ES-I3 (cell line): ENCODE measurements at regions not wholly inside any gene's neighbourhood (a gene's known extent, or its start where the extent isn't known, plus 50 kb on each side); places are given as distances from the start of the nearest gene placed in this dataset.
"Not testable (repeated sequence)": the region's sequence is repeated elsewhere in the genome, so short reads cannot be mapped to it uniquely, and the experiment has no call there.

Experiments used
- H3K36me3 ChIP-seq: 2 replicates; pipeline ENCODE4 v1.6.1; 2013; ENCODE audit warnings: mild to moderate bottlenecking, low read length, control low read depth, moderate library complexity; ENCODE audit not compliant: insufficient read depth
- H3K4me1 ChIP-seq: 2 replicates; pipeline ENCODE4 v1.6.1; 2013; ENCODE audit warnings: mild to moderate bottlenecking, control low read depth, low read length; ENCODE audit not compliant: insufficient read depth
- H3K9ac ChIP-seq: 2 replicates; pipeline ENCODE4 v1.6.1; 2013; ENCODE audit warnings: low read depth, mild to moderate bottlenecking, low read length, moderate library complexity
- H3K9me3 ChIP-seq: 2 replicates; pipeline ENCODE4 v1.6.1; 2013; ENCODE audit warnings: mild to moderate bottlenecking, low read length, moderate library complexity; ENCODE audit not compliant: control insufficient read depth, insufficient read depth

GRCh38 chr13:81350056-81350455 is 1009.1 kb upstream of the SPRY2 start:
- no peaks in the 10 kb centered on the region for H3K9me3 ChIP-seq
- H3K4me1 ChIP-seq = no peaks in the 10 kb centered on the region
- no peaks in the 10 kb centered on the region for H3K36me3 ChIP-seq
- no peak overlapping the region for H3K9ac ChIP-seq

GRCh38 chr13:81340118-81341069 is 999.5 kb upstream of the SPRY2 start:
- H3K4me1 ChIP-seq, H3K36me3 ChIP-seq, H3K9ac ChIP-seq, H3K9me3 ChIP-seq: not testable (repeated sequence)

GRCh38 chr13:81339666-81340065 is 998.7 kb upstream of the SPRY2 start:
- H3K36me3 ChIP-seq, H3K9me3 ChIP-seq, H3K4me1 ChIP-seq, H3K9ac ChIP-seq: not testable (repeated sequence)

DNA sequence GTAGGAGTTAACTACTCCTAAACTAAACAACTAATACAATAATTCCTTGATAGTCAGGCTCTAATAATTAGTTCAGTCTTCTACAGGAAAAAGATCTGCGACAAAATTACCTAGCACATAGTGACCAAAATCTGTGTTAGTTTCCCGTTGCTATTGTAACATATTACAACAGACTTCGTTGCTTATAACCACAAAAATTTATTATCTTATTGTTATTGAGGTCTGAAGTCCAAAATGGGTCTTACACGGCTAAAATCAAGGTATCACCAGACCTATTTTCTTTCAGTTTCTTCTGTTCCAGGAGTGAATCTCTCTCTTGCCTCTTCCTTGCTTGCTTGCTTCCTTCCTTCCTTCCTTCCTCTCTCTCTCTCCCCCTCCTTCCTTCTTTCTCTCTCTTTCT is 993.6 kb upstream of the SPRY2 start:
- Histone ChIP-seq H3K36me3 (no peaks in the 10 kb centered on the region), H3K9ac (no peak overlapping the region), H3K4me1 (no peaks in the 10 kb centered on the region), H3K9me3 (no peaks in the 10 kb centered on the region)

DNA sequence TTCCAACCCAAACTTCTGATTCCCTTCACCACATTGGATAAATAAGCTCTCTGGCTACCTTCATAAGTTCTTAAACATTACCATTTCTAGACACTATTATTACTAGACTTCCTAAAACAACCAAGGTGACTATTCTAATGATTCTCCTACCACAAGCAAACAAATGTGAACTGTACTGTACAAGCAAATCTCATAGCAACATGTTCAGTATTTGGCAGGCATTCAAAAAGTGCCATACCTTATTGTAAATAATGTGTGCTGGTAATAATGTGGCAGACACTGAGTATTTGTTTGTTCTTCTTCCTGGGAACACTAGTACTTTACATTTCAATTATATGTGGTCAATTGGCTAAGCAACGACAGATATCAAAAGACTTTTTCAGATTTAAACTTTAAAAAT is 986.0 kb upstream of the SPRY2 start:
- Histone ChIP-seq H3K9me3 (no peaks in the 10 kb centered on the region), H3K4me1 (no peaks in the 10 kb centered on the region; the same call in 1 of the 2 replicates), H3K36me3 (no peaks in the 10 kb centered on the region), H3K9ac (no peak overlapping the region)

DNA sequence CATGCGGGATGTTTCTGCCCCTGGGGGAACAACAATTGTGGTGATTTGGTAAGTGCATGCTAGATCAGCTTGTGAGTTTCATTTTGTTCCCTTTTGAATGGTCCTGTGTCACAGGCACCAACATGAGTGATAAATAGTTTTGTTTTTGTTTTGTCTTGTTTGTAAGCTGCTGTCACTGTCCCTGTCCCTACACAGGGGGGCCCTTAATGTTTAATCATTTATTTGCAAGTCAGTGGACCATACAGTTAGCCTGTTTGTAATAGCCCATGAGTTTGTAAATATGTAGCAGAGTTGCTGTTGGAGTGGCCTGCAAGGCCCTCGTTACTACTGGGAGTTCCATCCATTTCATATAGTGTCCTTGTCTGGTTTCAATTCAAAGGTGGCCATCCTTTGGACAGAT is 979.6 kb upstream of the SPRY2 start:
- no peaks in the 10 kb centered on the region; the same call in 1 of the 2 replicates for H3K4me1 ChIP-seq
- H3K36me3 ChIP-seq = no peaks in the 10 kb centered on the region
- no peaks in the 10 kb centered on the region for H3K9me3 ChIP-seq
- H3K9ac ChIP-seq = no peak overlapping the region

- no peaks in the 10 kb centered on the region for H3K36me3 ChIP-seq
- H3K9me3 ChIP-seq = no peaks in the 10 kb centered on the region
- no peaks in the 10 kb centered on the region; the same call in 1 of the 2 replicates for H3K4me1 ChIP-seq
- H3K9ac ChIP-seq = no peak overlapping the region
These were observed 978.4 kb upstream of the SPRY2 start for GRCh38 chr13:81319351-81319750.

- Histone ChIP-seq H3K9ac (no peak overlapping the region), H3K4me1 (no peaks in the 10 kb centered on the region; the same call in 1 of the 2 replicates), H3K9me3 (no peaks in the 10 kb centered on the region), H3K36me3 (no peaks in the 10 kb centered on the region)
These were observed 977.5 kb upstream of the SPRY2 start for GRCh38 chr13:81318231-81319019.

GRCh38 chr13:81314461-81314860 is 973.5 kb upstream of the SPRY2 start:
- Histone ChIP-seq H3K9me3 (no peaks in the 10 kb centered on the region), H3K9ac (no peak overlapping the region), H3K4me1 (no peaks in the 10 kb centered on the region), H3K36me3 (no peaks in the 10 kb centered on the region)

GRCh38 chr13:81305928-81306327 is 965.0 kb upstream of the SPRY2 start:
- no peaks in the 10 kb centered on the region for H3K9me3 ChIP-seq
- H3K9ac ChIP-seq = no peak overlapping the region
- H3K4me1 ChIP-seq = no peaks in the 10 kb centered on the region
- H3K36me3 ChIP-seq = no peaks in the 10 kb centered on the region

DNA sequence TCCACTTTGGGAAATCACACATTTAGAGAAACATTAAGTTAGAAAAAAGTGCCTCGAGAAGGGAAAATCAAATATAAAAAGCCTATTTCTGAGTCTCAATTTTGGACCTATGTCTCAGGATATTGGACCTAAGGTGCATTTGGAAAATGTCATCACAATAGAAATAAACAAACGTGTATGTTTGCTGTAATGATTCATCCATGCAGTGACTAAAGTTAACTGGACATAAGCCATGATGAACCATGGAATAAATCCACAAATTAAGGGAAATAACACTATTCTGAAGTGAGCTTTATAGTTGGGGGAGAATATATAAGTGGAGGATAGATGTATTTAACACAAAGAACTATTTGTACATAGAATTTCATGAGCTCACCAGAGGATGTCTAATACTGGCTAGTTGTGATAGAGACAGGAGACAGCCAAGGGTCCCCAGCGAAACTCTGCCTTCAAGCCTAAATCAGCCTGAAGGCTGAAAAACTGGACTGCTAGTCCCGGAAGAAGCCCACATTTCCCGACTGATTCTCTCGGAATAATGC is 963.3 kb upstream of the SPRY2 start:
- H3K9ac ChIP-seq = no peak overlapping the region
- H3K4me1 ChIP-seq = no peaks in the 10 kb centered on the region
- H3K9me3 ChIP-seq = no peaks in the 10 kb centered on the region
- no peaks in the 10 kb centered on the region for H3K36me3 ChIP-seq

GRCh38 chr13:81302677-81303076 is 961.8 kb upstream of the SPRY2 start:
- no peaks in the 10 kb centered on the region for H3K36me3 ChIP-seq
- no peaks in the 10 kb centered on the region for H3K4me1 ChIP-seq
- H3K9me3 ChIP-seq = no peaks in the 10 kb centered on the region
- H3K9ac ChIP-seq = no peak overlapping the region

- no peaks in the 10 kb centered on the region for H3K36me3 ChIP-seq
- no peaks in the 10 kb centered on the region for H3K9me3 ChIP-seq
- H3K9ac ChIP-seq = no peak overlapping the region
- H3K4me1 ChIP-seq = no peaks in the 10 kb centered on the region
These were observed 961.2 kb upstream of the SPRY2 start for GRCh38 chr13:81302125-81302524.

DNA sequence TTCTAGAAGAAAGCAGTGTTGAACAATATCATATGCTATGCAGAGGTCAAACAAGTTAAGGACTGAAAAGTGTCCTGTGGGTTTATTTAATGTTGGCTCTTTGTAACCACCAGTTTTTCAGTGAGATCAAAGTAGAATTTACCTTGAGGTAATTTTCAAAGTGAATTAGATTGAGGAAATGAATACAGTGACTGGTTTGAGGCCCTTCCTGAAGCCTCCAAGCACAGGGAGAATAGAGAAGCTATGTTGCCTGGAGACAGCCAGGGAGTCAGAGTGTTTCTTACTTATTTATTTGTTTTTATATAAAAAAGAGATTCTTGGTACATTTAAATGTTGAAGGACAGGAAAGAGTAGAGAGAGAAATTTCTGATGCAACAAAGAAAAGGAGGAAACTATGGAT is 954.3 kb upstream of the SPRY2 start:
- Histone ChIP-seq H3K9ac (no peak overlapping the region), H3K36me3 (no peaks in the 10 kb centered on the region), H3K4me1 (no peaks in the 10 kb centered on the region; the same call in 1 of the 2 replicates), H3K9me3 (no peaks in the 10 kb centered on the region)
